Stomach (tissue), 8 donors: ENCODE measurements at regions not wholly inside any gene's neighbourhood (a gene's known extent, or its start where the extent isn't known, plus 50 kb on each side); places are given as distances from the start of the nearest gene placed in this dataset.

ENCODE experiments used
- DNase-seq, 2 donors: peaks; one replicate each; pipeline versions ENCODE4 v3.0.0 to v3.0.0-alpha.2; 2013 to 2019
- H3K27ac ChIP-seq, 5 donors: fragments of 200-600 bp in 4 of 5; sonication (generic) in 4 of 5; one replicate each; pipeline ENCODE4 v1.5.1; 2013 to 2019; ENCODE audit warnings: mild to moderate bottlenecking in 1 of 5, moderate library complexity in 1 of 5
- H3K27me3 ChIP-seq, 3 donors: fragments of 200-600 bp; sonication (generic); one replicate each; pipeline ENCODE4 v1.5.1; 2017 to 2019; ENCODE audit warnings: mixed run types in 1 of 3
- H3K36me3 ChIP-seq, 4 donors: fragments of 200-600 bp; sonication (generic); 1 replicate in 3 of 4; 2 replicates in 1 of 4; pipeline ENCODE4 v1.5.1; 2016 to 2019
- H3K4me1 ChIP-seq, 4 donors: fragments of 200-600 bp; sonication (generic); one replicate each; pipeline ENCODE4 v1.5.1; 2016 to 2019
- H3K4me3 ChIP-seq, 4 donors: fragments of 200-600 bp; sonication (generic) in 3 of 4; one replicate each; pipeline ENCODE4 v1.5.1; 2016 to 2019; ENCODE audit warnings: mild to moderate bottlenecking in 1 of 4
- H3K9me3 ChIP-seq, 4 donors: fragments of 200-600 bp; sonication (generic); one replicate each; pipeline ENCODE4 v1.5.1; 2016 to 2019
- EP300 ChIP-seq: sonication (generic); formaldehyde crosslinking; IDR thresholded peaks from one replicate; pipeline ENCODE4 v1.6.1; 2017; ENCODE audit warnings: antibody characterized with exemption
- POLR2A ChIP-seq, 4 donors: fragments of 450-650 bp; IDR thresholded peaks; one replicate each; pipeline ENCODE4 v1.6.1; 2016; ENCODE audit warnings: antibody characterized with exemption in 4 of 4, control low read depth in 2 of 4, mild to moderate bottlenecking in 1 of 4, moderate library complexity in 1 of 4
- POLR2AphosphoS5 ChIP-seq, 3 donors: sonication (generic); formaldehyde crosslinking; IDR thresholded peaks; one replicate each; pipeline ENCODE4 v1.6.1; 2016; ENCODE audit warnings: antibody characterized with exemption in 3 of 3
- WGBS, 5 donors: extraction: QIAGEN DNeasy Blood & Tissue Kit in 3 of 5; methylation state at CpG; one replicate each; pipeline versions ENCODE4 v1.1.5 to v1.1.7; 2013 to 2018; 5-methylcytosine and 5-hydroxymethylcytosine counted together
- intact Hi-C: fragments of 100-400 bp; cut with DNase I; formaldehyde crosslinking; loops from one replicate; pipeline ENCODE4 v1.15.1; 2023; ENCODE audit warnings: low total_unique reads
- TF ChIP-seq, protein P1 (sequence below), 7 experiments: fragments of 450-650 bp in 4 of 7; fragments of 200-600 bp in 3 of 7; sonication (generic) in 3 of 7; IDR thresholded peaks; one replicate each; pipeline ENCODE4 v1.5.1; 2016 to 2019; ENCODE audit warnings: antibody characterized with exemption in 7 of 7, control low read depth in 2 of 7, mild to moderate bottlenecking in 1 of 7
- donor health status: healthy with polysubstance abuse.
- donor health status: Bipolar disorder and iron deficiency.
- donor health status: healthy.

DNA sequence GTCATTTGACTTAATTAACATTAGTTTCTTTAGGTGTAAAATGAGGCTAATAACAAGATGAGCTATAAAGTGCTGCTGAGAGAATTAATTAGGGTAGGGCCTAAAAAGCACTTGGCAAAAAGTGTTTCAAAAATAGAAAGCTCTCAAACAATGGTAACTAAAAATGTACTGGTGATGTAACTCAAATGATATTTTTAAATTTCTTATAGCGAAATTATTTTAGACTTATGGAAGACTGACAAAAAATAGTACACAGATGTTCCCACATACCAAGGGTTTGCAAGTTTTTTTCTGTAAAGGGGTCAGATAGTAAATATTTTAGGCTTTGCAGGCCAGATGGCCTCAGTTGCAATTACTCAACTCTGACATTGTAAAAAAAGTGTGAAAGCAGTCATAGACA is 190.7 kb upstream of the UFL1 start:
- Histone ChIP-seq H3K4me3 (no peak overlapping the region), H3K4me1 (no peaks in the 10 kb centered on the region), H3K27me3 (no peaks in the 10 kb centered on the region), H3K27ac (no peak overlapping the region), H3K9me3 (peaks cover 0 to 14% (median 6%) of the 10 kb centered on the region in 4 donors), H3K36me3 (no peaks in the 10 kb centered on the region)
- TF ChIP-seq, protein P1, sequence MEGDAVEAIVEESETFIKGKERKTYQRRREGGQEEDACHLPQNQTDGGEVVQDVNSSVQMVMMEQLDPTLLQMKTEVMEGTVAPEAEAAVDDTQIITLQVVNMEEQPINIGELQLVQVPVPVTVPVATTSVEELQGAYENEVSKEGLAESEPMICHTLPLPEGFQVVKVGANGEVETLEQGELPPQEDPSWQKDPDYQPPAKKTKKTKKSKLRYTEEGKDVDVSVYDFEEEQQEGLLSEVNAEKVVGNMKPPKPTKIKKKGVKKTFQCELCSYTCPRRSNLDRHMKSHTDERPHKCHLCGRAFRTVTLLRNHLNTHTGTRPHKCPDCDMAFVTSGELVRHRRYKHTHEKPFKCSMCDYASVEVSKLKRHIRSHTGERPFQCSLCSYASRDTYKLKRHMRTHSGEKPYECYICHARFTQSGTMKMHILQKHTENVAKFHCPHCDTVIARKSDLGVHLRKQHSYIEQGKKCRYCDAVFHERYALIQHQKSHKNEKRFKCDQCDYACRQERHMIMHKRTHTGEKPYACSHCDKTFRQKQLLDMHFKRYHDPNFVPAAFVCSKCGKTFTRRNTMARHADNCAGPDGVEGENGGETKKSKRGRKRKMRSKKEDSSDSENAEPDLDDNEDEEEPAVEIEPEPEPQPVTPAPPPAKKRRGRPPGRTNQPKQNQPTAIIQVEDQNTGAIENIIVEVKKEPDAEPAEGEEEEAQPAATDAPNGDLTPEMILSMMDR (IDR thresholded peaks at IDR 0.05): no peak
- no peak for TF ChIP-seq POLR2A (IDR thresholded peaks at IDR 0.05)
- TF ChIP-seq EP300: no peak
- TF ChIP-seq POLR2AphosphoS5 (IDR thresholded peaks at IDR 0.05): no peak
- WGBS, 5 donors: 83 to 90% (median 88%) methylated on average over 1 of the region's 1 CpG
- intact Hi-C loops: no loop called here
- DNase-seq: no peak

GRCh38 chr6:96340164-96340563 is 181.4 kb upstream of the UFL1 start:
- Histone ChIP-seq H3K4me3 (no peak overlapping the region), H3K27me3 (no peaks in the 10 kb centered on the region), H3K36me3 (no peaks in the 10 kb centered on the region), H3K27ac (no peak overlapping the region), H3K9me3 (peaks cover 0 to 15% (median 7%) of the 10 kb centered on the region in 4 donors), H3K4me1 (no peaks in the 10 kb centered on the region)
- TF ChIP-seq EP300 (no peak), POLR2AphosphoS5 (IDR thresholded peaks at IDR 0.05) (no peak), POLR2A (IDR thresholded peaks at IDR 0.05) (no peak)
- TF ChIP-seq, protein P1 (IDR thresholded peaks at IDR 0.05): no peak
- intact Hi-C loops: no loop called here
- 65 to 74% (median 69%) methylated on average over 4 of the region's 4 CpGs for WGBS, 5 donors
- no peak for DNase-seq

GRCh38 chr6:96345501-96345900 is 176.1 kb upstream of the UFL1 start:
- Histone ChIP-seq H3K9me3 (peaks cover 0 to 10% (median 4%) of the 10 kb centered on the region in 4 donors), H3K4me1 (no peaks in the 10 kb centered on the region), H3K4me3 (no peak overlapping the region), H3K27ac (no peak overlapping the region), H3K27me3 (no peaks in the 10 kb centered on the region), H3K36me3 (no peaks in the 10 kb centered on the region)
- 83 to 87% (median 86%) methylated on average over 3 of the region's 3 CpGs for WGBS, 5 donors
- no peak for DNase-seq
- intact Hi-C loops: no loop called here
- TF ChIP-seq POLR2A (IDR thresholded peaks at IDR 0.05) (no peak), EP300 (no peak), POLR2AphosphoS5 (IDR thresholded peaks at IDR 0.05) (no peak)
- TF ChIP-seq, protein P1 (IDR thresholded peaks at IDR 0.05): no peak

GRCh38 chr6:96381246-96381645 is 140.4 kb upstream of the UFL1 start:
- Histone ChIP-seq H3K4me1 (no peaks in the 10 kb centered on the region), H3K27ac (no peak overlapping the region), H3K9me3 (no peaks in the 10 kb centered on the region), H3K27me3 (no peaks in the 10 kb centered on the region), H3K4me3 (no peak overlapping the region), H3K36me3 (no peaks in the 10 kb centered on the region)
- no peak for DNase-seq
- TF ChIP-seq, protein P1 (IDR thresholded peaks at IDR 0.05): no peak
- no peak for TF ChIP-seq POLR2AphosphoS5 (IDR thresholded peaks at IDR 0.05)
- WGBS, 5 donors: 48 to 73% (median 69%) methylated on average over 1 of the region's 1 CpG
- intact Hi-C loops: no loop called here
